Panc1 (cell line): ENCODE measurements at regions not wholly inside any gene's neighbourhood (a gene's known extent, or its start where the extent isn't known, plus 50 kb on each side); places are given as distances from the start of the nearest gene placed in this dataset.

Experiments
- CTCF ChIP-seq: fragments of 450-650 bp; IDR thresholded peaks from 2 replicates; pipeline ENCODE4 v1.5.1; 2017; ENCODE audit warnings: mild to moderate bottlenecking
- POLR2AphosphoS5 ChIP-seq: IDR thresholded peaks from 2 replicates; pipeline ENCODE4 v1.6.1; 2012; ENCODE audit warnings: mild to moderate bottlenecking, low read depth, low read length, moderate library complexity
- TCF7L2 ChIP-seq: IDR thresholded peaks from 2 replicates; pipeline ENCODE4 v1.6.1; 2011; ENCODE audit warnings: mild to moderate bottlenecking, low read depth, low read length, inconsistent platforms

- TF ChIP-seq CTCF (no peak), POLR2AphosphoS5 (no peak), TCF7L2 (no peak)
Measured at GRCh38 chr14:61911574-61911973, 149.4 kb downstream of the SNAPC1 start.
